ENCODE measurements at regions not wholly inside any gene's neighbourhood (a gene's known extent, or its start where the extent isn't known, plus 50 kb on each side); places are given as distances from the start of the nearest gene placed in this dataset.
"Not testable (repeated sequence)": the region's sequence is repeated elsewhere in the genome, so short reads cannot be mapped to it uniquely, and the experiment has no call there.

DNA sequence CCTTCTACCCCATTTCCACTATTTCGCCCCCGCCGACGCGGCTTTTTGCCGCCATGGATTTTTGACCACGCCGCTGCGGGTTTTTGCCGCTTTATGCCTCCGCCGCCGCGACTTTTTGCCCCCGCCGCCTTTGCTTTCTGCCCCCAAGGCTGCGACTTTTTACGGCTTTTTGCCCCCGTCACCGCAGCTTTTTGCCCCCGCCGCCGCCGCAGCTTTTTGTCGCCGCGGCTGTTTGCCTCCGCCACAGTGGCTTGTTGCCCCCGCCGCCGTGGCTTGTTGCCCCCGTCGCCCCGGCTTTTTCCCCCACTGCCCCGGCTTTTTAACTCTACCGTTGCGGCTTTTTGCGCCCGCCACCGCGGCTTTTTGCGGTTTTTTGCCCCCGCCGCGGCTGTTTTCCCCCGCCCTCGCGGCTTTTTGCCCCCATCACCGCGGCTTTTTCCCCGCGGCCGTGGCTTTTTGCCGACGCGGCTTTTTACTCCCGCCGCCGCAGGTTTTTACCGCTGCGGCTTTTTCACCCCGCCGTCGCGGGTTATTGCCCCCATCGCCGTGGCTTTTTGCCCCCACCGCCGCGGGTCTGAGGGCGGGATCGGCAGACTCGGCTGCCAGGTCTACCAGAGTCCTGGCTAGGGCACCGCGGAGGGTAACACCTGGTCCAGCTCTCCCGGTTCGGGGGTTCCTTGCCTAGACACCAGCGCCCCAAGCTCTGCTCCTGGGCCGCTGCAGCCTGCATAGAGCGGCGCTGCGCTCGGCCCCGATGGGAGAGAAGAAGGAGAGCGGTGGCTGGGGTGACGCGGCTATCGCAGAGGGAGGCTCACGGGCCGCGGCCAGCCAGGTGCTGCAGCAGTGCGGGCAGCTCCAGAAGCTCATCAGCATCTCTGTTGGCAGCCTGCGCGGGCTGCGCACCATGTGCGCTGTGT, 562.7 kb upstream of the WSB1 start:
- TF ChIP-seq JUND (IDR thresholded peaks at IDR 0.05; ENCODE audit: low read depth): no peak
- in situ Hi-C loops (cut with HindIII; ENCODE audit: low pct_unique_long_range_greater_than_20kb, low sequenced_read_pairs): no loop called here
- DNase-seq (ENCODE audit: low read depth in 1 of 2, low spot score in 1 of 2): no peak

DNA sequence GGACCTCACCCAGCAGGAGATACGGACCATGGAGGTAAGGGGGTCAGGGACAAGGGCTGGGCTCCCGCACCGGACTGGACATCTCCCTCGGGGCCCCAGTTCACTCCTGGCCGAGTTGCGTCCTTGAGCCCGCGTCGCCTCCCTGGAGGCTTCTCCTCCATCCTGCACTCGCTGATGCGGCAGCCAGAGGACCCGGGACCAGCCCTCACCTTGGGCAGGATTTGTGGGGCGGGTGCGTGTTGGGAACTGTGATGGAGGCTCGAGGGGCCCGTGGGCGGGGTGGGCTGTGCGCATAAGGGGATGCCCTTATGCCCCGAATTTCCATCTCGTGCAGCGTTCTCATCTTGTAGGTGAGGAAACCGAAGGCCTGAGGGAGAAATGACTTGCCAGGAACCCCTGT, 562.0 kb upstream of the WSB1 start:
- in situ Hi-C loops (cut with HindIII; ENCODE audit: low pct_unique_long_range_greater_than_20kb, low sequenced_read_pairs): not testable (repeated sequence)

DNA sequence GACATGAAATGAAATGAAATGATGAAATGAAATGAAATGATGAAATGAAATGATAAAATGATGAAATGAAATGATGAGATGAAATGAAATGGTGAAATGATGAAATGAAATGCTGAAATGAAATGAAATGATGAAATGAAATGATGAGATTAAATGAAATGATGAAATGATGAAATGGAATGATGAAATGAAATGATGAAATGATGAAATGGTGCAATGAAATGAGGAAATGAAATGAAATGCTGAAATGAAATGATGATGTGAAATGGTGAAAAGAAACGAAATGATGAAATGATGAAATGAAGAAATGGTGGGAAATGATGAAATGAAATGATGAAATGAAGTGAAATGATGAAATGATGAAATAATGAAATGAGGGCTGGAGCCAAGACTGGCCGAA, 559.1 kb upstream of the WSB1 start:
- in situ Hi-C loops (cut with HindIII; ENCODE audit: low pct_unique_long_range_greater_than_20kb, low sequenced_read_pairs); DNase-seq (ENCODE audit: low read depth in 1 of 2, low spot score in 1 of 2): not testable (repeated sequence)

More for the DNA sequence above, 562.0 kb upstream of the WSB1 start:
- not testable (repeated sequence) for DNase-seq (ENCODE audit: low read depth in 1 of 2, low spot score in 1 of 2)

DNA sequence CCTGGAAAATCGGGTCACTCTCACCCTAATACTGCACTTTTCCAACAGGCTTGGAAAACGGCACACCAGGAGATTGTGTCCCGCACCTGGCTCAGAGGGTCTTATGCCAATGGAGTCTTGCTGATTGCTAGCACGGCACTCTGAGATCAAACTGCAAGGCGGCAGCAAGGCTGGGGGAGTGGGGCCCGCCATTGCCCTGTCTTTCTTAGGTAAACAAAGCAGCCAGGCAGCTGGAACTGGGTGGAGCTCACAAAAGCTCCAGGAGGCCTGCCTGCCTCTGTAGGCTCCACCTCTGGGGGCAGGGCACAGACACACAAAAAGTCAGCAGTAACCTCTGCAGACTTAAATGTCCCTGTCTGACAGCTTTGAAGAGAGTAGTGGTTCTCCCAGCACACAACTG, 557.9 kb upstream of the WSB1 start:
- in situ Hi-C loops (cut with HindIII; ENCODE audit: low pct_unique_long_range_greater_than_20kb, low sequenced_read_pairs): not testable (repeated sequence)

DNA sequence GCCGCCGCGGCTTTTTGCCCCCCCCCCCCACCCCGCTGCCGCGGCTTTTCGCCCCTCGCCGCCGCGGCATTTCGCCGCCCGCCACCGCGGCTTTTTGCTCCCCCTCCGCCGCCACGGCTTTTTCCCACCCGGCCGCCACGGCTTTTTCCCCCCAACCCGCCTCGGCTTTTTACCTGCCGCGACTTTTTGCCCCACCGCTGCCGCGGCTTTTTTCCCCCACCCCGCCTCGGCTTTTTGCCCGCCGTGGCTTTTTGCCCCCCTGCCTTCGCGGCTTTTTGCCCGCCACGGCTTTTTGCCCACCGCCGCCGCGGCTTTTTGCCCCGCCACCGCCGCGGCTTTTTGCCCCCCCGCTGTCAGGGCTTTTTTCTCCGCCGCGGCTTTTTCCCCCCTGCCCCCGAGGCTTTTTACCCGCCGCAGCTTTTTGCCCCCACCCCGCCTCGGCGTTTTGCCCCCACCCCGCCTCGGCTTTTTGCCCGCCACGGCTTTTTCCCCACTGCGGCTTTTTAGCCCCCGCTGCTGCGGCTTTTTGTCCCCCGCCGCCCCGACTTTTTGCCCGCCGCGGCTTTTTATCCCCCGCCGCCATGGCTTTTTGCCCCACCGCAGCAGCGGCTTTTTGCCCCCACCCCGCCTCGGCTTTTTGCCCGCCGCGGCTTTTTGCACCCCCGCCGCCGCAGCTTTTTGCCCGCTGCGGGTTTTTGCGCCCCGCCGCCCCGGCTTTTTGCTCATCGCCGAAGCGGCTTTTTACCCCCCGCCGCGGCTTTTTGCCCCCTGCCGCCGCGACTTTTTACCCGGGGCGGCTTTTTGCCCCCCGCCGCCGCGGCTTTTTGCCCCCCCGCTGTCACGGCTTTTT, 527.8 kb upstream of the WSB1 start:
- in situ Hi-C loops (cut with HindIII; ENCODE audit: low pct_unique_long_range_greater_than_20kb, low sequenced_read_pairs): no loop called here
- TF ChIP-seq JUND (IDR thresholded peaks at IDR 0.05; ENCODE audit: low read depth): no peak
- no peak for DNase-seq (ENCODE audit: low read depth in 1 of 2, low spot score in 1 of 2)

More for the DNA sequence above, 557.9 kb upstream of the WSB1 start:
- DNase-seq (ENCODE audit: low read depth in 1 of 2, low spot score in 1 of 2): not testable (repeated sequence)

DNA sequence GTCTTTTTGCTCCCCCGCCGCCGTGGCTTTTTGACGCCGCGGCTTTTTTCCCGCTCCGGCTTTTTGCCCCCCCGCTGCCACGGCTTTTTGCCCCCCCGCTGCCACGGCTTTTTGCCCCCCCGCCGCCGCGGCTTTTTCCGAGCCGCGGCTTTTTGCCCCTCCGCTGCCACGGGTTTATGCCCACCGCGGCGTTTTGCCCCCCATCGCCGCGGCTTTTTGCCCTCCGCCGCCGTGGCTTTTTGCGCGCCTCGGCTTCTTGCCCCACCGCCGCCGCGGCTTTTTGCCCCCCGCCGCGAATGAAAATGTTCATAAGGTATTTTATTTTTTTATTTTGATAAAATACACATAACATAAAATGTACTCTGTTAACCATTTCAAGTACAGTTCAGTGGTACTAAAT, 527.2 kb upstream of the WSB1 start:
- in situ Hi-C loops (cut with HindIII; ENCODE audit: low pct_unique_long_range_greater_than_20kb, low sequenced_read_pairs): no loop called here
- no peak for TF ChIP-seq JUND (IDR thresholded peaks at IDR 0.05; ENCODE audit: low read depth)
- no peak for DNase-seq (ENCODE audit: low read depth in 1 of 2, low spot score in 1 of 2)

DNA sequence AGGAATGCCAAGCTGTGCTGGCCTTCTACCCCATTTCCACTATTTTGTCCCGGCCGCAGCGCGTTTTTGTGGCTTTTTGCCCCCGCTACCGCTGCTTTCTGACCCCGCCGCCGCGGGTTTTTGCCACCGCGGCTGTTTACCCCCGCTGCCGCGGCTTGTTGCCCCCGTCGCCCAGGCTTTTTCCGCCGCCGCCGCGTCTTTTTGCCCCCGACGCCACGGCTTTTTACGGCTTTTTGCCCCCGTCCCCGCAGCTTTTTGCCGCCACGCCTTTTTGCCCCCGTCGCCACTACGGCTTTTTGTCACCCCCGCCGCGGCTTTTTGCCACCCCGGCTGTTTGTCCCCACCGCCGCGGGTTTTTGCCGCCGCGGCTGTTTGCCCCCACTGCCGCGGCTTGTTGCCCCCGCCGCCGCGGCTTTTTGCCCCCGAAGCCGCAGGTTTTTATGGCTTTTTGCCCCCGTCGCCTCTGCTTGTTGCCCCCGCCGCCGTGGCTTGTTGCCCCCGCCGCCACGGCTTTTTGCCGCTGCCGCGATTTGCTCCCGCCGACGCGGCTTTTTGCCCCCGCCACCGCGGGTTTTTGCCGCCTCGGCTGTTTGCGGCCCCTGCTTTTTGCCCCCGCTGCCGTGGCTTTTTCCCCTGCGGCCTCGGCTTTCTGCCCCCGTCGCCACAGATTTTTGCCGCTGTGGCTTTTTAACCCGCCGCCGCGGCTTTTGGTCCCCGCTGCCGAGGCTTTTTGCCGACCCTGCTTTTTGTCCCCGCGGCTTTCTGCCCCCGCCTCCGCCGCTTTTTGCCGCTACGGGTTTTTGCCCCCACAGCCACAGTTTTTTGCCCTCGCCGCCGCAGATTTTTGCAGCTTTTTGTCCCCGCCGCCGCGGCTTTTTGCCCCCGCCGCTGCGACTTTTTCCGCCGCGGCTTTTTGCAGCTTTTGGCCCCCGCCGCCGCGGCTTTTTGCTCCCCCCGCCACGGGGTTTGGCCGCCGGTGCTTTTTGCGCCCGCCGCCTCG, 520.4 kb upstream of the WSB1 start:
- in situ Hi-C loops (cut with HindIII; ENCODE audit: low pct_unique_long_range_greater_than_20kb, low sequenced_read_pairs): no loop called here
- DNase-seq (ENCODE audit: low read depth in 1 of 2, low spot score in 1 of 2): no peak
- no peak for TF ChIP-seq JUND (IDR thresholded peaks at IDR 0.05; ENCODE audit: low read depth)

DNA sequence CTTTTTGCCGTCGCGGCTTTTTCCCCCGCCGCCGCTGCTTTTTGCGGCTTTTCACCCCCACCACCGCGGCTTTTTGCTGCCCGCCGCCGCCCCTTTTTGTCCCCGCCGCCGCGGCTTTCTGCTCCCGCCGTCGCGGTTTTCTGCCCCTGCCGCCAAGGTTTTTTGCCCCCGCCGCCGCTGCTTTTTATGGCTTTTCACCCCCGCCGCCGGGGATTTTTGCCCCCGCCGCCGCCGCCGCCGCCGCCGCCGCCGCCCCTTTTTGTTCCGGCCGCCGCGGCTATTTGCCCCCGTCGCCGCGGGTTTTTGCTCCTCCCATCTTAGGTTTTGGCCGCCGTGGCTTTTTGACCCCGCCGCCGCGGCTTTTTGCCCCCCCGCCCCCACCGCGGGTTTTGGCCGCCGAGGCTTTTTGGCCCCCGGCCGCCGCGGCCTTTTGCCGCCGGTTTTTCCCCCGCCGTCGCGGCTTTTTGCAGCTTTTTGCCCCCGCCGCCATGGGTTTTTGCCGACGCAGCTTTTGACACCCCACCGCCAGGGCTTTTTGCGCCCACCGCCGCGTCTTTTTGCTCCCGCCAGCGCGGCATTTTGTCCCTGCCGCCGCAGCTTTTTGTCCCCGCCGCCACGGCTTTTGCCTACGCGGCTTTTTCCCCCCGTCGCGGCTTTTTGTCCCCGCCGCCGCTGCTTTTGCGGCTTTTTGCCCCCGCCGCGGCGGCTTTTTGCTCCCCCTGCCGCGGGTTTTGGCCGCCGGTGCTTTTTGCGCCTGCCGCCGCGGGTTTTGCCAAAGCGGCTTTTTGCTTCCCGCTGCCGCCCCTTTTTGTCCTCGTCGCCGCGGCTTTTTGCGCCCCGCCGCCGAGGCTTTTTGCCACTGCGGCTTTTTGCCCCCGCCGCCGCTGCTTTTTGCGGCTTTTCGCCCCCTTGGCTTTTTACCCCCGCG, 519.4 kb upstream of the WSB1 start:
- no peak for TF ChIP-seq JUND (IDR thresholded peaks at IDR 0.05; ENCODE audit: low read depth)
- no peak for DNase-seq (ENCODE audit: low read depth in 1 of 2, low spot score in 1 of 2)
- in situ Hi-C loops (cut with HindIII; ENCODE audit: low pct_unique_long_range_greater_than_20kb, low sequenced_read_pairs): no loop called here

DNA sequence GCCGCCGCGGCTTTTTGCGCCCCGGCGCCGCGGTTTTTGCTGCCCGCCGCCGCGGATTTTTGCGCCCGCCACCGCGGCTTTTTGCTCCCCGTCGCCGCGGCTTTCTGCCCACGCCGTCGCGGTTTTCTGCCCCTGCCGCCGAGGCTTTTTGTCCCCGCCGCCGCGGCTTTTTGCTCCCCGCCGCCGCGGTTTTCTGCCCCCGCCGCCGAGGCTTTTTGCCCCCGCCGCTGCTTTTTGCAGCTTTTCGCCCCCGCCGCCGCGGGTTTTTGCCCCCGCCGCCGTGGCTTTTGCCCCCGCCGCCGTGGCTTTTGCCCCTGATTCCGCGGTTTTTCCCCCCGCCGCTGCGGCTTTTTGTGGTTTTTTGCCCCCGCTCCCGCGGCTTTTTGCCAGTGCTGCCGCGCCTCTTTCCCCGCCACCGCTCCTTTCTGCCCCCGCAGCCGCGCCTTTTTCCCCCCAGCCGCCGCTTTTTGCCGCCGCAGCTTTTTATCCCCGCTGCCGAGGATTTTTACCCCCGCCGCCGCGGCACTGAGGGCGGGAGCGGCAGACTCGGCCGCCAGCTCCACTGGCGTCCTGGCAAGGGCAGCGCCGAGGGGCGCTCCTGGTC, 518.6 kb upstream of the WSB1 start:
- no peak for TF ChIP-seq JUND (IDR thresholded peaks at IDR 0.05; ENCODE audit: low read depth)
- in situ Hi-C loops (cut with HindIII; ENCODE audit: low pct_unique_long_range_greater_than_20kb, low sequenced_read_pairs): no loop called here
- DNase-seq (ENCODE audit: low read depth in 1 of 2, low spot score in 1 of 2): no peak

DNA sequence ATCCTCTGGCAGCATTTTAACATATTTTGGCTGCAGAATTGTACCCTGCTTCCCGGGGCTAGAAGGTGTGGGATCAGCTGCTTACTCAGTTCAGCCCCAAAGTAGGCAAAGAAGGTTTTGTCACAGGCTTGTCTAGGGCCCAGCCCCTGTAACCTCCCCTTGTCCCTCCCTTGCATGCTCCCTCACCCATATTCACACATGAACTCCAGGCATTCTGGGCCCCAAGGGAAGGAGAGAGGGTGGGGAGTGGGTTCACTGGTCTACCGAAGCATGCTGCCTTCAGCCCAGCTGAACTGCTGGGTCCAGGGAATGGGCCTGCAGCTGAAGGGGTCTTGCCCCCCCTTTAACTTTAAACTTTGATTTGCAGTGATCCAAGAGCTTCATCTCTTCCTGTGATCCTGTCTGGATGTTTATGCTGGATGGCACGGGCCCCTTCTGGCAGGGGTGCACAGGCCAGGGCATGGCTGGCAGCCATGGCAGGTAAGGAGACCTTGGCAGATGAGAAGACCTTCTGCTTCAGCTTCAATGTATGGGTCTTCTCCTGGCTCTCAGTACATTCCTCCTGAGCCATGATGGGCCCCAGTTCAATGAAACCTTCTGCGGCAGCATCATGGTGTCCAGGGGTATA, 513.6 kb upstream of the WSB1 start:
- DNase-seq (ENCODE audit: low read depth in 1 of 2, low spot score in 1 of 2); in situ Hi-C loops (cut with HindIII; ENCODE audit: low pct_unique_long_range_greater_than_20kb, low sequenced_read_pairs): not testable (repeated sequence)

DNA sequence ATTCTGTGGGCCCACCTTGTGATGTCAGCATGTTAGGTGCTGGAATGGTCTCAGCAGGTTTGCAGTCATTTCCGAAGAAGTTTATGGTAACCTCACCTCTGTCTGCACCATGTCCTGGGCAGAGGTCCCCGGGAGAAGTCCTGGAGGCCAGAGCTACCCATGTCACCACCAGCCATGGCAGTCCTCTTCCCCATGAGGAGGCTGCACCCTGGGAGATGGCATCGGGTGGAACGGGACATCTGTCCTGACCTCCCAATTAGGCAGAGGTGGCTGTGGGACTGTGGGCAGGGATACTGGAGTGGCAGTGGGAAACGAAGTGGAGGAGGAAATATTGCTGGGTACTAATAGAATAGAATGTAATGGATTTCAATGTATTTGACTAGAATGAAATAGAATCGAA, 511.8 kb upstream of the WSB1 start:
- no peak for TF ChIP-seq JUND (IDR thresholded peaks at IDR 0.05; ENCODE audit: low read depth)
- no peak for DNase-seq (ENCODE audit: low read depth in 1 of 2, low spot score in 1 of 2)
- in situ Hi-C loops (cut with HindIII; ENCODE audit: low pct_unique_long_range_greater_than_20kb, low sequenced_read_pairs): no loop called here
